Amygdala (tissue), 56 donors: ENCODE measurements at regions not wholly inside any gene's neighbourhood (a gene's known extent, or its start where the extent isn't known, plus 50 kb on each side); places are given as distances from the start of the nearest gene placed in this dataset.

ENCODE experiments used
- DNase-seq, 56 donors: peaks; one replicate each; lab custom pipeline; 2025; lab: John Stamatoyannopoulos, UW

- no peak for DNase-seq
These were observed 629.6 kb upstream of the DPP6 start for GRCh38 chr7:153422291-153423209.

GRCh38 chr7:153423210-153423590, 629.0 kb upstream of the DPP6 start:
- DNase-seq = no peak

- peak in 13 of 56 donors; percentile 2 to 34 (median 15) for DNase-seq
These were observed 621.3 kb upstream of the DPP6 start for GRCh38 chr7:153430931-153431330.

- no peak for DNase-seq
These were observed 620.1 kb upstream of the DPP6 start for GRCh38 chr7:153432063-153432462.

- no peak for DNase-seq
These were observed 619.0 kb upstream of the DPP6 start for GRCh38 chr7:153433223-153433622.

GRCh38 chr7:153440715-153441114, 611.5 kb upstream of the DPP6 start:
- DNase-seq = no peak

GRCh38 chr7:153443032-153443701, 609.0 kb upstream of the DPP6 start:
- no peak for DNase-seq

- DNase-seq = no peak
These were observed 607.6 kb upstream of the DPP6 start for GRCh38 chr7:153444641-153445040.

GRCh38 chr7:153445641-153446040, 606.6 kb upstream of the DPP6 start:
- DNase-seq = no peak

GRCh38 chr7:153446490-153446889, 605.7 kb upstream of the DPP6 start:
- DNase-seq = no peak

- DNase-seq = no peak
These were observed 605.2 kb upstream of the DPP6 start for GRCh38 chr7:153447011-153447410.

GRCh38 chr7:153452661-153453060, 599.5 kb upstream of the DPP6 start:
- DNase-seq = no peak

- no peak for DNase-seq
These were observed 597.9 kb upstream of the DPP6 start for GRCh38 chr7:153454306-153454705.

- DNase-seq = peak in 1 of 56 donors; percentile 8
These were observed 594.5 kb upstream of the DPP6 start for GRCh38 chr7:153457746-153458145.

GRCh38 chr7:153470004-153470671, 582.1 kb upstream of the DPP6 start:
- no peak for DNase-seq

- DNase-seq = no peak
These were observed 579.7 kb upstream of the DPP6 start for GRCh38 chr7:153472516-153472915.

GRCh38 chr7:153473185-153473584, 579.0 kb upstream of the DPP6 start:
- DNase-seq = no peak

GRCh38 chr7:153475239-153475638, 577.0 kb upstream of the DPP6 start:
- no peak for DNase-seq

GRCh38 chr7:153476166-153476565, 576.0 kb upstream of the DPP6 start:
- no peak for DNase-seq

- DNase-seq = no peak
These were observed 555.9 kb upstream of the DPP6 start for GRCh38 chr7:153496257-153496656.

GRCh38 chr7:153503093-153503492, 549.1 kb upstream of the DPP6 start:
- no peak for DNase-seq
